Fibroblast of skin of left biceps (primary cell): ENCODE measurements at regions not wholly inside any gene's neighbourhood (a gene's known extent, or its start where the extent isn't known, plus 50 kb on each side); places are given as distances from the start of the nearest gene placed in this dataset.
"Not testable (repeated sequence)": the region's sequence is repeated elsewhere in the genome, so short reads cannot be mapped to it uniquely, and the experiment has no call there.

Experiments used
- DNase-seq, 2 experiments: peaks; one replicate each; pipeline ENCODE4 v3.0.0-alpha.2; 2013; ENCODE audit warnings: low read depth in 2 of 2

GRCh38 chr13:103935117-103935516 lies 868.9 kb upstream of the SLC10A2 start:
- no peak for DNase-seq

DNA sequence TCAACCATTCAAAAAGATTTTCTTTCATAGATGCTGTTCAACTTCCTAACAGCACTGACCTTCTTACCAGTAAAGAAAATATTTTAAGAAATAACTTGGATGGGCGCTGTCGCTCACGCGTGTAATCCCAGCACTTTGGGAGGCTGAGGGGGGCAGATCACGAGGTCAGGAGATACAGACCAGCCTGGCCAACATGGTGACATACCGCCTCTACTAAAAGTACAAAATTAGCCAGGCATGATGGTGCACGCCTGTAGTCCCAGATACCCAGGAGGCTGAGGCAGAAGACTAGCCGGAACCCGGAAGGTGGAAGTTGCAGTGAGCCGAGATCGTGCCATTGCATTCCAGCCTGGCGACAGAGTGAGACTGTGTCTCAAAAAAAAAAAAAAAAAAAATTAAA lies 865.7 kb upstream of the SLC10A2 start:
- DNase-seq: no peak

- DNase-seq: no peak
Observed at GRCh38 chr13:103931331-103931845, 865.2 kb upstream of the SLC10A2 start.

GRCh38 chr13:103926118-103926517 lies 859.9 kb upstream of the SLC10A2 start:
- DNase-seq: no peak

- DNase-seq: no peak
Observed at GRCh38 chr13:103908911-103909310, 842.7 kb upstream of the SLC10A2 start.

DNA sequence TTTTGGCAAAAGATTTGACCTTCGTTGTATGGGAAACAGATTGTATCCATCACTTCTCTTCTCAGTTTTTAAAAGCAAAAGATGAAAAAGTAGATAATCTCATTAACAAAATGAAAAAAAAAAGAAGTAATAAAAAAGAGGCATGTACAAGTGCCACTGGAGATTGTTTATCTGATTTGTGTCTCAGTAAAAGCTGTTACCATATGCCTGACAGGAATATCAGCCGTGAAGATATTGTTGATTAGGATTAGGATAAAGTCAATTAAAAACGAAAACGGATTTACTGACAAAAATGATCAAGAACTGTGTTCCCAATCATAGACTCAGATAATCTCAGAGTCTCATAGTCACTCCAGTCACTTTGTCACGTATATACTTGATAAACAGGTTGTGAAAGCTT lies 842.1 kb upstream of the SLC10A2 start:
- no peak for DNase-seq

- no peak for DNase-seq
Observed at GRCh38 chr13:103903790-103904189, 837.6 kb upstream of the SLC10A2 start.

GRCh38 chr13:103898481-103898880 lies 832.3 kb upstream of the SLC10A2 start:
- no peak for DNase-seq

DNA sequence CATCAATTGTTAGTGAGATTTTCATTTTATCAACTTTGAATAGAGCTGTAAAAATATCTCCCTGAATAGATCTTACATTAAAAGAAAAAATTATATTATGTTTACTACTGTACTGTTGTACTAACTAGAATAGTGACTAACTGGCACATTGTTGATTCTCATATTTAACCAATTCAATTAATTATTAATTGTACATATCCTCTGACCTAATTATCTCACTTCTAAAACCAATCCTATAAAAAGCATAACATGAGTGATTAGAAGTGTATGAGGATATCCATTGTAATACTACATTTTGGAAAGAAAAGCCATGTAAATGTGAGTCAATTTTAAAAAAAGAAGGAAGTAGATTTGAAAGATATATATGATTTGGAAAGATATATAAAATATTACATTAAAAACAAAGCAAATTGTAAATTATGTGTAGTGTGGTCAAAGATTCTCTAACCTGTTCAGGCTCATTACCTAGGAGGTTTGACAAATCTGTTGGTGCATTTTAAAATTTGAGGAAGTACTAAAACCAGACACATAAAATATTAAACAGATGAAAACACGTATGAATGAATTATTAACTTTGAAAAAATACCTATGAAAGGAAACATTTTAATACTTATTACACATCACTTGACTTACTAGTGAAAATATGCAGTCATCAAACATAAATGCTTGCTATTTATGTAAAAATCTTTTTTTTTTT lies 829.8 kb upstream of the SLC10A2 start:
- no peak for DNase-seq

DNA sequence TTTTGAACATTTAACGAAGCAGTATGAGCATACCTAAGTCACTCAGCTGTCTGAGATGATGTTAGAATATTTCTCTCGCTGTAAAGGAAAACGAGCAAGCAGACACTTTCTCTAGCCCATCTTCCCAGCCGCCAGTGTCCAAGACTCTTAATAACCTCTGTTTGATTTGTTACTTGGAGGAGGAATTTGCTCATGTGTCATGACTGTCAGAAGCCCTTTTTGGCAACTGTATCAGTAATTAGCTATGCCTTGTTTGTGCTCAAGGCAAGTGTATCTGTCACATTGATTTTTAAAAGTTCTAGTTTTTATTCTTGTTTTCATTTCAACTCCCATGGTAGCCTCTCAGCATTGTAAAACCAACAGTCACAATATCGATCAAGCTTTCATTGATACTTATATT lies 828.4 kb upstream of the SLC10A2 start:
- no peak for DNase-seq

DNA sequence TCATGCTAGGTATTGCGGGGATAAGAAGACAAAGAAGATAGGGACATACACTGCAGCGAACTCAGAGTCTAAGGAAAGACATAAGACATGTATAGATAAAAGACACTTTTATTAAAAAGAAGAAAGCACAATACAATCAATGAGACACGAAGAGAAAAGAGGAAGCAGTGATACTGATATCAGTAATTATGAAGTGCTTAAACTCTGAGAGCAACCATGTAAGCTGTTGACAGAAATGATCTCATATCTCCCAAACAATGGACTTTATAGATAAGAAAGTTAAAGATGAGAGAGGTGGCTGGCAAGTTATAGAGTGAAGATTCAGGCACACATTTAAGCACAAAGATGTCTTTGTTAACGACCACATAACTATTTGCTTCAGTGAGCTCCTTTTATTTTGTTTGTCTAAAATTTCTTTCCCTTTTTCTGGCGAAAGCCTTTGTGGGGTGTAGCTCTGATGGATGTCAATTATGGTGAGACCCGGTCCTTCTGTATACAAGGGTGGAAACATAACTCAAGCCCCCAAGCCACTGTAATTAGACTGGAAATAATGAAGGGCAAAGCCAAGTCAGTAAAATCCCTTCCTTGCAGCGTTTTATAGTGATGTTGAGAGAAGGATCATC lies 818.0 kb upstream of the SLC10A2 start:
- DNase-seq: no peak

- no peak for DNase-seq
Observed at GRCh38 chr13:103883698-103884097, 817.5 kb upstream of the SLC10A2 start.

DNA sequence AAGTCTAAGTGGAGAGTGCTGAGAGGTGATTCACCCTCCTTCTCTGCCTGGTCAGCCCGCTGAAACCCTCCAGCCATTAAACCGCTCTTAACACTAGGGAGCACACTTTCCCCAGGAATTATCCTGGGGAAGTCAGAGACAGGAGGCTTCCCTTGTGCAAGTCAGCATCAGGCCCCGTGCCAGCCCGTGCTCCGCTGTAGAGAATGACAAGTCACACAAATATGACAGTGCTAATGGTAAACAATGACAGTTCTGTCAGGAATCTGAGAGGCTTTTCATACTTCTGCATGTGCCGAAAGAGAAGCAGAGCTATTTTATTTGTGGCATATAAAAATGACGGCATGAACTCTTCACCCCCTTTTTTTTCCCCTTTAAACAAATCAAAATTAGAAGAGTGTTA lies 816.9 kb upstream of the SLC10A2 start:
- peak; percentile 87 to 88 for DNase-seq

- DNase-seq: not testable (repeated sequence)
Observed at GRCh38 chr13:103880146-103880545, 813.9 kb upstream of the SLC10A2 start.

- DNase-seq: peak; percentile 24 to 29
Observed at GRCh38 chr13:103878891-103879605, 812.8 kb upstream of the SLC10A2 start.

DNA sequence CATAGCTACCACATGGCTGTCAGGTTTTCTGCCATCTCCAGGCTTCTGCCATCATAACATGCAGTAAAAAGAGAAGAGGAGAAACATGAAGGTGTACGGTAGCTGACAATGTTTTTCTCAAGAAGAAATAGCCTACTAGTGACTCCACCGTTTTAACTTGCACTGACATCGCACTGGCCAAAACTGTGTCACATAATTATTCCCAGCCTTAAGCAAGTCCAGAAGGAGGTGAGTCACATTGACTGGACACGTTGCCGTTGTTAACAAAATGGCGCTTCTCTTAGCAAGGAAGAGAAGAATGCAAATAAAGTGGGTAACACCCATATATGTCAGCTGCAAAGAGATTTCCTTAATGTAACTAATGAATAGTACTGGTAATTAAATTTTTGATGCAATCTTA lies 810.4 kb upstream of the SLC10A2 start:
- DNase-seq: no peak

DNA sequence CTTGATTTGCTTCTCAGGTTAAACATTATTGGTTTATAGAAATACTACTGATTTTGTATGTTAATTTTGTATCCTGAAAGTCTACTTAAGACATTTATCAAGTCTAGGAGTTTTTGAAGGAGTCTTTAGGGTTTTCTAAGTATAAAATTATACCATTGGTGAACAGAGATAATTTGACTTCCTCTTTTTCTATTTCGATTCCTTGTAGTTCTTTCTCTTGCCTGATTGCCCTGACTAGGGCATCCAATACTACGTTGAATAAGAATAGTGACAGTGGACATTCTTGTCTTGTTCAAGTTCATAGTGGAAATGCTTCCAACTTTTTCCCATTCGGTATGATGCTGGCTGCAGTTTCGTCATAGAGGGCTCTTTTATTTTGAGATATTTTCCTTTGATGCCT lies 807.5 kb upstream of the SLC10A2 start:
- no peak for DNase-seq

DNA sequence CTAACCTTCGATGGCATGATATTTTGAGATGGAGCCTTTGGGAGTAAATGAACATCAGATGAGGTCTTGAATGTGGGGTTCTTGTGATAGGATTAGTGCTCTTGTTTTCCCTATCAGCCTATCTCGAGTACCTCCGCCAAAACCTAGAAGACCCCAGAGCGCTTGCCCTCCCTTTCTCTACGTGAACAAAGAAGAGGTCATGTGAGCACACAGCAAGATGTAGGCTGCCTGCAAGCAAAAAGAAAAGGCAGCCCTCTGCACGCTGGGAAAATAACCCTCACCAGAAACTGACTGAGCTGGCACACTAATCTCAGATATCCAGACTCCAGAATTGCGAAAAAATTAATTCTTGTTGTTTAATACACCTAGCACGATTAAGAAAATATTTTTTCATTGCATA lies 799.8 kb upstream of the SLC10A2 start:
- no peak for DNase-seq

- no peak for DNase-seq
Observed at GRCh38 chr13:103862525-103862924, 796.3 kb upstream of the SLC10A2 start.

DNA sequence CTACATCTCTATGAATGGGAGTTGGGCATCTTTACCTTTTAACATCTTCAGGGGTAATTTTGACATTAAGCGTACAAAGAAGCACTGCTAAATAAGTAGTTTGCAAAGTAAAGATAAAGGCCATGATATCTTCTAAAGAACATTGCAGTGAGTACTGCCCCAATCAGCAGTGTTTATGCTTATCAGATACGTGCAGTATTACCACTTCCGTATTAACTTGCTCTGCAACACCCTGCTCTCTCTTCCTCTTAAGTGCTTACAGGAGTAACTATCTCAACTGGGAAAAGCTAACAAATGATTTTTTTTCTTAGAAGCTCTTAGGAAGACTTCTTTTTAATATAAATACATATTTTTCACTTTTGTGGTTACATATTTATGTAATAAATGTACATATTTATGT lies 793.7 kb upstream of the SLC10A2 start:
- DNase-seq: no peak

- DNase-seq: no peak
Observed at GRCh38 chr13:103852036-103852435, 785.8 kb upstream of the SLC10A2 start.

DNA sequence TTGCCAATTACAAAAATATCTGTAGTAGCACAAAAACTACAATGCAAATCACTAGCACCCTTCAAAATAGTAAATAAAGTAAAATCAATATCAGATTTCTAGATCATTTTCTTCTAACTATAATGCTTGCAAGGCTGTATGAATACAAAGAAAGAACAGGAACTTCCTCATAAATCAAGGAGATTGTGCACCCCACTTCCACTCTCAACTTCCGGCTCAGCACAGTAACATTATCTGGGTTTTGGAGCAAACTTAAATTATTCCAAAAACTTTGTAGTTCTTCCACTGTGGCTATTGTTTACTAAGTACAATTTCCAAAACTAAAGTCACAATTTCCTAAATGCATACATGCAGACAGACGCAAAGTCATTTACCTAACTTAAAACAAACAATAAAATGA lies 778.3 kb upstream of the SLC10A2 start:
- DNase-seq: no peak

GRCh38 chr13:103839460-103839859 lies 773.2 kb upstream of the SLC10A2 start:
- no peak for DNase-seq
